ENCODE measurements at regions not wholly inside any gene's neighbourhood (a gene's known extent, or its start where the extent isn't known, plus 50 kb on each side); places are given as distances from the start of the nearest gene placed in this dataset.

DNA sequence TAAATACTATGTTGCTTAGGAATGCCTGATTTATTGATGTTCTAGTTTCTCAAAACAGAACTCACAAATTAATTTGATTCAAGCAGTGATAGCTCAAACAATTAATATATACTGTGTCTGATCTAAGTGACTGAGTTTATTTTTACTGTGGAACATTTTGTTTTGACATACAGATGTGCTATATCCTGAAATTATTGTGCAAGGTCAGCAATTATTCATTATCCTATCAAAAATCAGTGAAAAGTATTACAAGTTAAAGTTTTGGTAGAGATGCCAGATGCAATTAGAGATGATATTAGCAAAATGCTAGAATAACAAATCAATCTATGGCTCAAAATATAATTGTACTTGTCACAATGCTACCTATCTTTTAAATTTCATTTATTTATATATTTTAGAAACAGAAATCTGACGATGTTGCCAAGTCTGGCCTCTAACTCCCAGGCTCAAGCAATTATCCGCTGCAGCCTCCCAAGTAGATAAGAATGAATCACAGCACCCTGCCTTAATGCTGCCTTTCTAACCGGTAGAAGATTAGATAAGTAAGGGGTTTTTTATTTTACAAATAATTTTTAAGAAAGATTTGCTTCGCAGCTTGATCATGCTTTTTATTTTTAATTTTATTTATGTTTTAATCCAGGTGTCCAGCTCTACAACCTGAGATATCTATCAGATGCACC lies 825.5 kb upstream of the NDST4 start:
- DNase-seq (ENCODE audit: low read depth): no peak

- no peak for DNase-seq (ENCODE audit: low read depth)
Measured at GRCh38 chr4:115929373-115929772, 816.0 kb upstream of the NDST4 start.

GRCh38 chr4:115927382-115927781 lies 814.0 kb upstream of the NDST4 start:
- DNase-seq (ENCODE audit: low read depth): no peak

DNA sequence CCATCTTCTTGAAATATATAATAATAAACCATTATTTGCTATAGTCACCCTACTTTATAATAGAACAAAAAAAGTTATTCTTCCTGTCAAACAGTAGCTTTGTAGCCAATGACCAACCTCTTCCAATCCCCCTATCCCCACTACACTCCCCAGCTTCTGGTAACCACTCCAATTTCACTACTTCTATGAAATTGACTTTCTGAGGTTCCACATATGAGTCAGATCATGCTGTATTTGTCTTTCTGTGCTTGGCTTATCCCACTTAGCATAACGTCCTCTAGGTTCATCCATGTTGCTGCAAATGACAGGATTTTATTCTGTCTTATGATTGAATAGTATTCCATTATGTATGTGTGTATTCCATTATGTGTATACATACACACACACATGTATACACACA lies 809.7 kb upstream of the NDST4 start:
- no peak for DNase-seq (ENCODE audit: low read depth)

DNA sequence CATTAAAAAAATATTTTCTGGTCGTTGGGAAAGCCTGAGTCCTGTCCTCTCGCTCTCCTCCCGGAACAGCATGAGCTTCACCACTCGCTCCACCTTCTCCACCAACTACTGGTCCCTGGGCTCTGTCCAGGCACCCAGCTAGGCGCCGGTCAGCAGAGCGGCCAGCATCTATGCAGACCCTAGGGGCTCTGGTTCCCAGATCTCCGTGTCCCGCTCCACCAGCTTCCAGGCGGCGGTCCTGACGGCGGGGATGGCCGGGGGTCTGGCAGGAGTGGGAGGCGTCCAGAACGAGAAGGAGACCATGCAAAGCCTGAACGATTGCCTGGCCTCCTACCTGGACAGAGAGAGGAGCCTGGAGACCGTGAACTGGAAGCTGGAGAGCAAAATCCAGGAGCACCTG lies 807.2 kb upstream of the NDST4 start:
- DNase-seq (ENCODE audit: low read depth): no peak

- no peak for DNase-seq (ENCODE audit: low read depth)
Measured at GRCh38 chr4:115918149-115918548, 804.7 kb upstream of the NDST4 start.

DNA sequence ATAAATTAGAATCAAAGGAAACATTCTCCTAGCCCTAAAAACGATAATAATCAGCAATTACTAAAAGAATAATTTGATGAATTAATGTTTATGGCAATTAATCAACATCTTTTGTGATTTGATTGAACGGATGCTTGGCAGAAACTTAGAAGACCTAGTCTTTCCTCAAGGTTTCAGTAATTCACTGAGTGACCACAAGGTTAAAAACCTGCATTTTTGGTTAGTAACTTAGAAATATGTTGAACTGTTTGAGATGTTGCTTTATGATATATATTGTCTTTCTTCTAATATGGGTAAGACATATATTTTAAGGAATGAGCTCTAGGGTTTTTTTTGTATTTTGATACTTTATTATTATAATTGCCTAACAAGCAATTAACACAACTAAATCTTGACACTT lies 793.0 kb upstream of the NDST4 start:
- DNase-seq (ENCODE audit: low read depth): no peak

DNA sequence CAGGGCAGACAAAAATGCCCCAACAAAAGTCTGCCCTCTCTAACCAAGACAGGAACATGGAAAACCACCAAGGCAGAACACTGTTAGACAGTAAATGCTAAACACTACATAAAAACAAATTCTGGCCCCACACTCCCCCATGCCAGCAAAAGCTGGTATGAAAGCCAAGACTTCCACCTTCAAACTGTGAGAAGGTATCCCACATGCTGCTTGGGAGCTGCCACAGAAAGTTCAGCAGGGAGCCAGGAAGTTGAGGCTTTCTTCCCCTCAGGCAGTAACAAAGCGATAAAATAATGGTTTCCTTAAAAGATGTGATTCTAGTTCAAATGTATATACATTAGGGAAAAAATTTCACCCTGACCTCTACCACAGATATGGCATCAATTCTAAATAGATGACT lies 770.4 kb upstream of the NDST4 start:
- DNase-seq (ENCODE audit: low read depth): no peak

GRCh38 chr4:115883231-115883630 lies 769.8 kb upstream of the NDST4 start:
- no peak for DNase-seq (ENCODE audit: low read depth)

- no peak for DNase-seq (ENCODE audit: low read depth)
Measured at GRCh38 chr4:115873048-115873447, 759.6 kb upstream of the NDST4 start.

- no peak for DNase-seq (ENCODE audit: low read depth)
Measured at GRCh38 chr4:115871596-115871995, 758.2 kb upstream of the NDST4 start.

DNA sequence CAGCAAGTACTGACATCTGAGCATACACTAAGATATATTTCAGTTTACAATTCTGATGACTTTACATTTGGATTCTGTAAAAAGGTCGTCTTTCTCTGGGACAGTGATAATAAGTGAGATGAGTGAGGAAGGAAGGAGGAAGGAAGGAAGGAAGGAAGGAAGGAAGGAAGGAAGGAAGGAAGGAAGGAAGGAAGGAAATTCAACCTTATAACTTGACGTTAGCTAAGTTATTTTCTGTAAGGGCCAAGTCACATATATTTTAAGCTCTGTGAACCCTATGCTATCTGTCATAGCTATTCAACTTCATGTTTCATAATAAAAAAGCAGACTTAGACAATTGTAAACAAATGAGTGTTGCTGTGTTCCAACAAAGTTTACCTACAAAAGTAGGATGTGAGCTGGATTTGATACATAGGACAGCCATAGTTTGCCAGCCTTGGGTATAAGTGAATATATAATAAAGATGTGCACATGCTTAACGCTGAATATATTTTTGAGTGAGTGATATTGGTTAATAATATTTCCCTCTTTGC lies 753.0 kb upstream of the NDST4 start:
- DNase-seq (ENCODE audit: low read depth): no peak

GRCh38 chr4:115865736-115866135 lies 752.3 kb upstream of the NDST4 start:
- DNase-seq (ENCODE audit: low read depth): no peak

DNA sequence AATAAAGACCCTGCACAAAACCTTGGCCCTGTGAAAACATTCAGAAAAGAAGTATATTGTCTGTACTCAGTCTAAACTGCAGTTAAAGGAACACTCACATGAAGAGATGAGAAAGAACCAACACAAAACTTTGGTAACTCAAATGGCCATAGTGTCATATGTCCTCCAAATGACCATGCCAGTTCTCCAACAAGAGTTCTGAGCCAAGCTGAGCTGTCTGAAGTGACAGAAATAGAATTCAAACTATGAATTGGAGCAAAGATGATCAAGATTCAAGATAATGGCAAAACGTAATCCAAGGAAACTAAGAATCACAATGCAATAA lies 739.3 kb upstream of the NDST4 start:
- no peak for DNase-seq (ENCODE audit: low read depth)

DNA sequence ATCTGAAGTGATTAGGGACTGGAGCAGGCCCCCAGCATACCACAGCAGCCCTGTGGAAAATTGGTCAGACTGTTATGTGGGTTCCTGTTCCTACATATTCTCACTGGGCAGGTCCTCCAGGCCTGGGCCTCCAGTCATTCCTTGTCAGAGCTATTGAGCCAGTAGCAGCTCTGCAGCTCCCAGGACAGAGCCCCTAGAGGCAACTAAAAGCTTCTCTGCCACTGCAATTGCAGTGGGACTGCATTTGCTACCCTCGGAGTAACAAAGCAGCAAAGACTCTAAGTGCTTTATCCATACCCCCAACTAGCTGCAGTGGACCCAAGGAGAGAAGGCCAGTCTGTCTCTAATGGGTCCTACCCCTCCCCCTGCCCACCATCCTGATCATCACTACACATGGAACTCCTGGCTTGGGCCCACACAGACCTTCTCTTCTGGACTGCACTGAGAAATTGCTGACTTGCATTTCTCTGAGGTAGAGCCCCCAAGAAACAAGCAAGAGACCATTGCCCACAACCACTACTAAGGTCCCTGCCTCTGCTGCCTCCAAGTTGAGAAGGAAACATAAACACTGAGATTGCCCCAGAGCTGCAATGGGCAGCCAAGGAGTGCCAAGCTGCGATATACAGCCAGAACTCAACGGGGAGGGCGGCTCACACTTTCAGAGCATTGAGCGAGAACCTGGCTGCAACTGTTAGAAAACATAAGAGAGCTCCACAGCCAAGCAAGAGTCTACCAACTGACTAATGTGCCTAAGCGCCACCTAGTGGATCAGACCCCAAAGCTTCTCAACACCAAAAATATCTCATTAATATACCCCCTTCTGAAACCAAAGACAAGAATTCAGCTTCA lies 738.7 kb upstream of the NDST4 start:
- DNase-seq (ENCODE audit: low read depth): peak; percentile 4

DNA sequence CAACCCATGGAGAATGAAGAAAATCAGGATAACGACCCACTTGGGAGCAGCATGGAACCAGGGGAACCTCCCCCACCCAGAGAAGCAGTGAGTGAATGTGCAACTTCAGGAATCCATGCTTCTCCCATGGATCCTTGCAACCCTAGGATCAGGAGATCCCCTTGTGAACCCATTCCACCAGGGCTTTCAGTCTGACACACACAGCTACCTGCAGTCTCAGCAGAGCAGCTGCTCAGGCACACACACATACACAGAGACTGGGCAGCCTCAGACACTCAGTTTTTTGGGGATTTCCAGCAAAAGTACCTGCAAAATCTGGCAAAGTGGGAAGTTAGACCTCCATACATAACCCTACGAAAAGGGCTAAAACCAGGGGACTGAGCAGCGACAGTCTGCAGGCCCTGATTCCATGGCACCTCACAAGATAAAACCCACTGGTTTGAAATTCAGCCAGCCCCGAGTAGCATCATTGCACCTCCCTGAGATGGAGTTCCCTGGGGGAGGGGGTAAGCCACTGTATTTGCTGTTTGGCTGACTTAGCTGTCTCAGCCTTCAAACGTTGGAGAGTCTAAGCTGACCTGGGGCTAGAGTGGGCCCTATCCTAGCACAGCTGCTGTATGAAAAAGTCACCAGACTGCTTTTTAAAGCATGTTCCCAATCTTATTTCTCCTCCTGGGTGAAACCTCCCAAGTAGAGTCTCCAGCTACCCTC lies 737.5 kb upstream of the NDST4 start:
- DNase-seq (ENCODE audit: low read depth): no peak

GRCh38 chr4:115844180-115844579 lies 730.8 kb upstream of the NDST4 start:
- DNase-seq (ENCODE audit: low read depth): no peak

- no peak for DNase-seq (ENCODE audit: low read depth)
Measured at GRCh38 chr4:115841871-115842270, 728.5 kb upstream of the NDST4 start.

DNA sequence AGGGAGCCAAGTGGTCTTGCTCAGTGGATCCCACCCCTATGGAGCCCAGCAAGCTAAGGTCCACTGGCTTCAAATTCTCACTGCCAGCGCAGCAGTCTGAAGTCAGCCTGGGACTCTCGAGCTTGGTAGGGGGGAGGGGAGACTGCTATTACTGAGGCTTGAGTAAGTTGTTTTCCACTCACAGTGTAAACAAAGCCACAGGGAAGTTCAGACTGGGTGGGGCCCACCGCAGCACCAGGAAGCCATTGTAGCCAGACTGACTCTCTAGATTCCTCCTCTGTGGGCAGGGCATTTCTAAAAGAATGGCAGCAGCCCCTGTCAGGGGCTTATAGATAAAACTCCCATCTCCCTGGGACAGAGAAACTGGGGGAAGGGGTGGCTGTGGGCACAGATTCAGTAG lies 721.0 kb upstream of the NDST4 start:
- no peak for DNase-seq (ENCODE audit: low read depth)

GRCh38 chr4:115824630-115825029 lies 711.2 kb upstream of the NDST4 start:
- DNase-seq (ENCODE audit: low read depth): no peak

- no peak for DNase-seq (ENCODE audit: low read depth)
Measured at GRCh38 chr4:115803825-115804224, 690.4 kb upstream of the NDST4 start.

GRCh38 chr4:115790812-115791211 lies 677.4 kb upstream of the NDST4 start:
- DNase-seq (ENCODE audit: low read depth): no peak
